ENCODE measurements at regions not wholly inside any gene's neighbourhood (a gene's known extent, or its start where the extent isn't known, plus 50 kb on each side); places are given as distances from the start of the nearest gene placed in this dataset.

DNA sequence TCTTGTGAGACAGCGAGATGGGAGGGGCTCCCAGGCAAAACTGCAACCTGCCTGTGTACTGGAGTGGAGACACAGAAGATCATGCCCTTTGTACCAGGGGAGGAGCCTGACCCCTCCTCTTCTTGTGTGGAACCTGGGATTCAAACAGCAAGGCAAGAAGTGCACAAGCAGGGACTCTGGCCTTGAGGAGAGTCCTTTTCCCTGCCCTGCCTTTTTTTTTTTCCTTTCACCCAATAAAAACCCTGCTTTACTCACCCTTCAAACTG lies 251.8 kb upstream of the OPRM1 start (continued):
- TF ChIP-seq ELF4 (CRISPR knock-in tag; IDR thresholded peaks at IDR 0.05; ENCODE audit: borderline replicate concordance) (no peak), MEF2D (CRISPR knock-in tag; IDR thresholded peaks at IDR 0.05) (no peak), ZNF562 (CRISPR knock-in tag; IDR thresholded peaks at IDR 0.05; ENCODE audit: borderline replicate concordance) (no peak)
- TF ChIP-seq, protein P1, sequence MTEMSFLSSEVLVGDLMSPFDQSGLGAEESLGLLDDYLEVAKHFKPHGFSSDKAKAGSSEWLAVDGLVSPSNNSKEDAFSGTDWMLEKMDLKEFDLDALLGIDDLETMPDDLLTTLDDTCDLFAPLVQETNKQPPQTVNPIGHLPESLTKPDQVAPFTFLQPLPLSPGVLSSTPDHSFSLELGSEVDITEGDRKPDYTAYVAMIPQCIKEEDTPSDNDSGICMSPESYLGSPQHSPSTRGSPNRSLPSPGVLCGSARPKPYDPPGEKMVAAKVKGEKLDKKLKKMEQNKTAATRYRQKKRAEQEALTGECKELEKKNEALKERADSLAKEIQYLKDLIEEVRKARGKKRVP (CRISPR knock-in tag; IDR thresholded peaks at IDR 0.05), result no peak
- TF ChIP-seq, protein P2, sequence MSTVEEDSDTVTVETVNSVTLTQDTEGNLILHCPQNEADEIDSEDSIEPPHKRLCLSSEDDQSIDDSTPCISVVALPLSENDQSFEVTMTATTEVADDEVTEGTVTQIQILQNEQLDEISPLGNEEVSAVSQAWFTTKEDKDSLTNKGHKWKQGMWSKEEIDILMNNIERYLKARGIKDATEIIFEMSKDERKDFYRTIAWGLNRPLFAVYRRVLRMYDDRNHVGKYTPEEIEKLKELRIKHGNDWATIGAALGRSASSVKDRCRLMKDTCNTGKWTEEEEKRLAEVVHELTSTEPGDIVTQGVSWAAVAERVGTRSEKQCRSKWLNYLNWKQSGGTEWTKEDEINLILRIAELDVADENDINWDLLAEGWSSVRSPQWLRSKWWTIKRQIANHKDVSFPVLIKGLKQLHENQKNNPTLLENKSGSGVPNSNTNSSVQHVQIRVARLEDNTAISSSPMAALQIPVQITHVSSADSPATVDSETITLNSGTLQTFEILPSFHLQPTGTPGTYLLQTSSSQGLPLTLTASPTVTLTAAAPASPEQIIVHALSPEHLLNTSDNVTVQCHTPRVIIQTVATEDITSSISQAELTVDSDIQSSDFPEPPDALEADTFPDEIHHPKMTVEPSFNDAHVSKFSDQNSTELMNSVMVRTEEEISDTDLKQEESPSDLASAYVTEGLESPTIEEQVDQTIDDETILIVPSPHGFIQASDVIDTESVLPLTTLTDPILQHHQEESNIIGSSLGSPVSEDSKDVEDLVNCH (CRISPR knock-in tag; IDR thresholded peaks at IDR 0.05), result no peak
- TF ChIP-seq, protein P3, sequence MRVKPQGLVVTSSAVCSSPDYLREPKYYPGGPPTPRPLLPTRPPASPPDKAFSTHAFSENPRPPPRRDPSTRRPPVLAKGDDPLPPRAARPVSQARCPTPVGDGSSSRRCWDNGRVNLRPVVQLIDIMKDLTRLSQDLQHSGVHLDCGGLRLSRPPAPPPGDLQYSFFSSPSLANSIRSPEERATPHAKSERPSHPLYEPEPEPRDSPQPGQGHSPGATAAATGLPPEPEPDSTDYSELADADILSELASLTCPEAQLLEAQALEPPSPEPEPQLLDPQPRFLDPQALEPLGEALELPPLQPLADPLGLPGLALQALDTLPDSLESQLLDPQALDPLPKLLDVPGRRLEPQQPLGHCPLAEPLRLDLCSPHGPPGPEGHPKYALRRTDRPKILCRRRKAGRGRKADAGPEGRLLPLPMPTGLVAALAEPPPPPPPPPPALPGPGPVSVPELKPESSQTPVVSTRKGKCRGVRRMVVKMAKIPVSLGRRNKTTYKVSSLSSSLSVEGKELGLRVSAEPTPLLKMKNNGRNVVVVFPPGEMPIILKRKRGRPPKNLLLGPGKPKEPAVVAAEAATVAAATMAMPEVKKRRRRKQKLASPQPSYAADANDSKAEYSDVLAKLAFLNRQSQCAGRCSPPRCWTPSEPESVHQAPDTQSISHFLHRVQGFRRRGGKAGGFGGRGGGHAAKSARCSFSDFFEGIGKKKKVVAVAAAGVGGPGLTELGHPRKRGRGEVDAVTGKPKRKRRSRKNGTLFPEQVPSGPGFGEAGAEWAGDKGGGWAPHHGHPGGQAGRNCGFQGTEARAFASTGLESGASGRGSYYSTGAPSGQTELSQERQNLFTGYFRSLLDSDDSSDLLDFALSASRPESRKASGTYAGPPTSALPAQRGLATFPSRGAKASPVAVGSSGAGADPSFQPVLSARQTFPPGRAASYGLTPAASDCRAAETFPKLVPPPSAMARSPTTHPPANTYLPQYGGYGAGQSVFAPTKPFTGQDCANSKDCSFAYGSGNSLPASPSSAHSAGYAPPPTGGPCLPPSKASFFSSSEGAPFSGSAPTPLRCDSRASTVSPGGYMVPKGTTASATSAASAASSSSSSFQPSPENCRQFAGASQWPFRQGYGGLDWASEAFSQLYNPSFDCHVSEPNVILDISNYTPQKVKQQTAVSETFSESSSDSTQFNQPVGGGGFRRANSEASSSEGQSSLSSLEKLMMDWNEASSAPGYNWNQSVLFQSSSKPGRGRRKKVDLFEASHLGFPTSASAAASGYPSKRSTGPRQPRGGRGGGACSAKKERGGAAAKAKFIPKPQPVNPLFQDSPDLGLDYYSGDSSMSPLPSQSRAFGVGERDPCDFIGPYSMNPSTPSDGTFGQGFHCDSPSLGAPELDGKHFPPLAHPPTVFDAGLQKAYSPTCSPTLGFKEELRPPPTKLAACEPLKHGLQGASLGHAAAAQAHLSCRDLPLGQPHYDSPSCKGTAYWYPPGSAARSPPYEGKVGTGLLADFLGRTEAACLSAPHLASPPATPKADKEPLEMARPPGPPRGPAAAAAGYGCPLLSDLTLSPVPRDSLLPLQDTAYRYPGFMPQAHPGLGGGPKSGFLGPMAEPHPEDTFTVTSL (CRISPR knock-in tag; IDR thresholded peaks at IDR 0.05; ENCODE audit: borderline replicate concordance), result no peak
- TF ChIP-seq, protein P4, sequence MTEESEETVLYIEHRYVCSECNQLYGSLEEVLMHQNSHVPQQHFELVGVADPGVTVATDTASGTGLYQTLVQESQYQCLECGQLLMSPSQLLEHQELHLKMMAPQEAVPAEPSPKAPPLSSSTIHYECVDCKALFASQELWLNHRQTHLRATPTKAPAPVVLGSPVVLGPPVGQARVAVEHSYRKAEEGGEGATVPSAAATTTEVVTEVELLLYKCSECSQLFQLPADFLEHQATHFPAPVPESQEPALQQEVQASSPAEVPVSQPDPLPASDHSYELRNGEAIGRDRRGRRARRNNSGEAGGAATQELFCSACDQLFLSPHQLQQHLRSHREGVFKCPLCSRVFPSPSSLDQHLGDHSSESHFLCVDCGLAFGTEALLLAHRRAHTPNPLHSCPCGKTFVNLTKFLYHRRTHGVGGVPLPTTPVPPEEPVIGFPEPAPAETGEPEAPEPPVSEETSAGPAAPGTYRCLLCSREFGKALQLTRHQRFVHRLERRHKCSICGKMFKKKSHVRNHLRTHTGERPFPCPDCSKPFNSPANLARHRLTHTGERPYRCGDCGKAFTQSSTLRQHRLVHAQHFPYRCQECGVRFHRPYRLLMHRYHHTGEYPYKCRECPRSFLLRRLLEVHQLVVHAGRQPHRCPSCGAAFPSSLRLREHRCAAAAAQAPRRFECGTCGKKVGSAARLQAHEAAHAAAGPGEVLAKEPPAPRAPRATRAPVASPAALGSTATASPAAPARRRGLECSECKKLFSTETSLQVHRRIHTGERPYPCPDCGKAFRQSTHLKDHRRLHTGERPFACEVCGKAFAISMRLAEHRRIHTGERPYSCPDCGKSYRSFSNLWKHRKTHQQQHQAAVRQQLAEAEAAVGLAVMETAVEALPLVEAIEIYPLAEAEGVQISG (CRISPR knock-in tag; IDR thresholded peaks at IDR 0.05), result no peak
- TF ChIP-seq, protein P5, sequence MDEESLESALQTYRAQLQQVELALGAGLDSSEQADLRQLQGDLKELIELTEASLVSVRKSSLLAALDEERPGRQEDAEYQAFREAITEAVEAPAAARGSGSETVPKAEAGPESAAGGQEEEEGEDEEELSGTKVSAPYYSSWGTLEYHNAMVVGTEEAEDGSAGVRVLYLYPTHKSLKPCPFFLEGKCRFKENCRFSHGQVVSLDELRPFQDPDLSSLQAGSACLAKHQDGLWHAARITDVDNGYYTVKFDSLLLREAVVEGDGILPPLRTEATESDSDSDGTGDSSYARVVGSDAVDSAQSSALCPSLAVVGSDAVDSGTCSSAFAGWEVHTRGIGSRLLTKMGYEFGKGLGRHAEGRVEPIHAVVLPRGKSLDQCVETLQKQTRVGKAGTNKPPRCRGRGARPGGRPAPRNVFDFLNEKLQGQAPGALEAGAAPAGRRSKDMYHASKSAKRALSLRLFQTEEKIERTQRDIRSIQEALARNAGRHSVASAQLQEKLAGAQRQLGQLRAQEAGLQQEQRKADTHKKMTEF (CRISPR knock-in tag; IDR thresholded peaks at IDR 0.05), result 0 out of 2 replicates have a peak, but pooled peaks have one; percentile 20
